Thyroid gland (tissue), 4 donors: ENCODE measurements at regions not wholly inside any gene's neighbourhood (a gene's known extent, or its start where the extent isn't known, plus 50 kb on each side); places are given as distances from the start of the nearest gene placed in this dataset.

Experiments used
- DNase-seq, 2 donors: peaks; one replicate each; pipeline ENCODE4 v3.0.0-alpha.2; 2019
- H3K27ac ChIP-seq, 3 donors: fragments of 200-600 bp; sonication (generic); 1 replicate in 2 of 3; 2 replicates in 1 of 3; pipeline ENCODE4 v1.5.1; 2016 to 2019; ENCODE audit warnings: mild to moderate bottlenecking in 1 of 3, moderate library complexity in 1 of 3
- H3K27me3 ChIP-seq: fragments of 200-600 bp; sonication (generic); one replicate; pipeline ENCODE4 v1.5.1; 2019
- H3K36me3 ChIP-seq, 2 donors: fragments of 200-600 bp; sonication (generic); one replicate each; pipeline ENCODE4 v1.5.1; 2016 to 2019
- H3K4me1 ChIP-seq, 2 donors: fragments of 200-600 bp; sonication (generic); one replicate each; pipeline ENCODE4 v1.5.1; 2017 to 2019
- H3K4me3 ChIP-seq, 3 donors: fragments of 200-600 bp; sonication (generic); replicated peaks in 1 of 3; 1 replicate in 2 of 3; 2 replicates in 1 of 3; pipeline ENCODE4 v1.5.1; 2016; ENCODE audit warnings: mild to moderate bottlenecking in 1 of 3
- H3K9me3 ChIP-seq: fragments of 200-600 bp; sonication (generic); one replicate; pipeline ENCODE4 v1.5.1; 2017
- CTCF ChIP-seq, 6 experiments: fragments of 200-600 bp in 3 of 6; fragments of 450-650 bp in 3 of 6; sonication (generic) in 3 of 6; IDR thresholded peaks; one replicate each; pipeline ENCODE4 v1.5.1; 2016 to 2019; ENCODE audit warnings: antibody characterized with exemption in 6 of 6, mild to moderate bottlenecking in 2 of 6, inconsistent platforms in 1 of 6, moderate library complexity in 1 of 6
- POLR2A ChIP-seq, 2 donors: fragments of 450-650 bp; IDR thresholded peaks; one replicate each; pipeline ENCODE4 v1.6.1; 2017; ENCODE audit warnings: antibody characterized with exemption in 2 of 2, mild to moderate bottlenecking in 2 of 2, moderate library complexity in 1 of 2
- WGBS, 2 donors: methylation state at CpG; one replicate each; pipeline ENCODE4 v1.1.5; 2017; 5-methylcytosine and 5-hydroxymethylcytosine counted together
- intact Hi-C: fragments of 100-400 bp; cut with DNase I; formaldehyde crosslinking; loops from one replicate; pipeline ENCODE4 v1.15.1; 2023

- Histone ChIP-seq H3K27me3 (no peaks in the 10 kb centered on the region), H3K9me3 (no peaks in the 10 kb centered on the region), H3K4me3 (no peak overlapping the region), H3K27ac (peak overlapping the region in 2 of 3 donors; percentile 24 to 32), H3K36me3 (no peaks in the 10 kb centered on the region), H3K4me1 (peaks cover 0 to 4% of the 10 kb centered on the region in 2 donors)
- intact Hi-C loops, result no loop called here
- TF ChIP-seq CTCF (IDR thresholded peaks at IDR 0.05), result no peak
- no peak for TF ChIP-seq POLR2A (IDR thresholded peaks at IDR 0.05)
- 72 to 76% methylated on average over 7 of the region's 7 CpGs for WGBS, 2 donors
- DNase-seq, result peak; percentile 2 to 10
Measured at GRCh38 chr4:123749383-123749782, 352.8 kb downstream of the SPRY1 start.

- WGBS, 2 donors, result 47 to 52% methylated on average over 3 of the region's 3 CpGs
- intact Hi-C loops, result no loop called here
- Histone ChIP-seq H3K4me1 (peaks cover 0 to 2% of the 10 kb centered on the region in 2 donors), H3K36me3 (no peaks in the 10 kb centered on the region), H3K27me3 (no peaks in the 10 kb centered on the region), H3K9me3 (no peaks in the 10 kb centered on the region), H3K4me3 (no peak overlapping the region), H3K27ac (no peak overlapping the region)
- DNase-seq, result no peak
- TF ChIP-seq POLR2A (IDR thresholded peaks at IDR 0.05) (no peak), CTCF (IDR thresholded peaks at IDR 0.05) (no peak)
Measured at GRCh38 chr4:123750044-123750443, 353.4 kb downstream of the SPRY1 start.

- no peaks in the 10 kb centered on the region for H3K27me3 ChIP-seq
- H3K9me3 ChIP-seq, result no peaks in the 10 kb centered on the region
- H3K4me1 ChIP-seq, result no peaks in the 10 kb centered on the region
- DNase-seq, result no peak
- no peak for TF ChIP-seq CTCF (IDR thresholded peaks at IDR 0.05)
- no peak for TF ChIP-seq POLR2A (IDR thresholded peaks at IDR 0.05)
- no peaks in the 10 kb centered on the region for H3K36me3 ChIP-seq
- intact Hi-C loops, result no loop called here
- no peak overlapping the region for H3K4me3 ChIP-seq
- no peak overlapping the region for H3K27ac ChIP-seq
- 74 to 91% methylated on average over 2 of the region's 2 CpGs for WGBS, 2 donors
Measured at GRCh38 chr4:123755655-123756054, 359.1 kb downstream of the SPRY1 start.

GRCh38 chr4:123767806-123768205, 371.2 kb downstream of the SPRY1 start:
- TF ChIP-seq POLR2A (IDR thresholded peaks at IDR 0.05), result no peak
- TF ChIP-seq CTCF (IDR thresholded peaks at IDR 0.05), result no peak

GRCh38 chr4:123770884-123771283, 374.3 kb downstream of the SPRY1 start:
- intact Hi-C loops, result no loop called here
- 90 to 98% methylated on average over 3 of the region's 3 CpGs for WGBS, 2 donors
- no peak for DNase-seq
- H3K27ac ChIP-seq, result no peak overlapping the region
- no peaks in the 10 kb centered on the region for H3K4me1 ChIP-seq
- no peaks in the 10 kb centered on the region for H3K27me3 ChIP-seq
- H3K9me3 ChIP-seq, result no peaks in the 10 kb centered on the region
- no peaks in the 10 kb centered on the region for H3K36me3 ChIP-seq
- H3K4me3 ChIP-seq, result no peak overlapping the region
- TF ChIP-seq CTCF (IDR thresholded peaks at IDR 0.05), result no peak
- TF ChIP-seq POLR2A (IDR thresholded peaks at IDR 0.05), result no peak

More at GRCh38 chr4:123767806-123768205, 371.2 kb downstream of the SPRY1 start:
- Histone ChIP-seq H3K27me3 (no peaks in the 10 kb centered on the region), H3K36me3 (no peaks in the 10 kb centered on the region), H3K9me3 (no peaks in the 10 kb centered on the region), H3K4me3 (no peak overlapping the region), H3K27ac (no peak overlapping the region), H3K4me1 (no peaks in the 10 kb centered on the region)
- intact Hi-C loops, result no loop called here
- 60 to 69% methylated on average over 2 of the region's 2 CpGs for WGBS, 2 donors
- no peak for DNase-seq
